Ammon's horn (tissue), 1 donor: ENCODE measurements at regions not wholly inside any gene's neighbourhood (a gene's known extent, or its start where the extent isn't known, plus 50 kb on each side); places are given as distances from the start of the nearest gene placed in this dataset.
A peak's percentile ranks its signal among the peaks of the same experiment; 100 is the strongest.

Source experiments
- DNase-seq: peaks from one replicate; pipeline ENCODE4 v3.0.0-alpha.2; 2016; ENCODE audit warnings: low spot score

DNA sequence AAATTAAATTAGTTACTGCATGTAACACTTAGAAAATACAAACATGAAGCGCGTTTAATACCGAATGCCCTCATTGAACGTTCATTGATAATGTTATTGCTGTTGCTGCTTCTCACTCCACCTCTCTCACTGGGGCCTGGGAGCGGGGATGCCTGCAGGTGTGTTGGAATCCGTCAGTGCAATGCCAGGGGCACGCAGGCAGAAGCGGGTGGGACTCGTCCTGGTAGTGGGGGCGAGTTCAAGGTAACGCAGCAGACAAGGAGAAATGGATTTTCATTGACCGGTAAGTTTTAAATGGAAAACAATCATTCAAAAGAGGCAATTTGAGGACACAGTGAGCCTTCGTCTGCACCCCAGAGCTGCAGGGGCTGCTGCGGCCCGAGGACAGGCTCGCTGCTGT is 71.2 kb upstream of the AFDN start:
- DNase-seq = no peak

DNA sequence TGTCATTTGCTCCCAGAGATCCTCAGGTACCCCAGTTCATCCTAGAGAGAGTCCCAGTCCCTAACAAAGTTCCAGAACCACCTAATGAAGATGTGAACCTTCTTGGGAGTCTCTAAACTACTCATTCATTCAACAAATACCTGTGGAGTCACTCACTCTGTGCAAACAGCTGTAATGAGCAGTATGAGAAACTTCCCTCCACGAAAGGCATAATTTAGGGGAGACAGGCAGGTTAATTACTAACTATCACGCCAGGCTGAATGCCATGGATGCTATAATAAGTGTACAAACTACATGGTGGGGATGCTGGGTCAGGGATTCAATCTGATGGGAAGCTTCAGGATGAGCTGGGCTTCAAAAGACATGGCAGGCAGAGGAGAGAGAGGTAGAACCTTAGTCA is 70.1 kb upstream of the AFDN start:
- no peak for DNase-seq

DNA sequence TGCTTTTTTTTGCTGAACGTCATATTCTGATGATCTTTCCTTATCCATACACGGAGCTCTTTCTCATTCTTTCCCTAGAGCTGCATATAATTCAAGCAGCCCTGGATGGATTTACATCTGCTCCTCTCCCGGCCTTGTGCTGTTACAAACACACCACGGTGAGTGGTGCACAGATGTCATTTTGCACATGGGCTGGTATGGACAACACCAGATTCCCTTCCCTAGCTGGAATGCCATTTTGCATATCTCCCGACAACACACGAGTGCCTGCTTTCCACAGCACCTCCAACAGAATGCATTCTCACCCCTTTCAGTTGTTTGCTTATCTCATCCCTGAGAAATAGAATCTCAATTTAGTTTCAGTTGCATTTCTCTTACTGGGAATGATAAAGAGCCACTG is 69.5 kb upstream of the AFDN start:
- no peak for DNase-seq

GRCh38 chr6:167757821-167758220 is 68.9 kb upstream of the AFDN start:
- no peak for DNase-seq

GRCh38 chr6:167758309-167759023 is 68.2 kb upstream of the AFDN start:
- no peak for DNase-seq

GRCh38 chr6:167759206-167759605 is 67.5 kb upstream of the AFDN start:
- DNase-seq = no peak

- DNase-seq = no peak
These were observed 66.8 kb upstream of the AFDN start for GRCh38 chr6:167759912-167760311.

GRCh38 chr6:167760979-167761793 is 65.5 kb upstream of the AFDN start:
- peak; percentile 49 for DNase-seq

DNA sequence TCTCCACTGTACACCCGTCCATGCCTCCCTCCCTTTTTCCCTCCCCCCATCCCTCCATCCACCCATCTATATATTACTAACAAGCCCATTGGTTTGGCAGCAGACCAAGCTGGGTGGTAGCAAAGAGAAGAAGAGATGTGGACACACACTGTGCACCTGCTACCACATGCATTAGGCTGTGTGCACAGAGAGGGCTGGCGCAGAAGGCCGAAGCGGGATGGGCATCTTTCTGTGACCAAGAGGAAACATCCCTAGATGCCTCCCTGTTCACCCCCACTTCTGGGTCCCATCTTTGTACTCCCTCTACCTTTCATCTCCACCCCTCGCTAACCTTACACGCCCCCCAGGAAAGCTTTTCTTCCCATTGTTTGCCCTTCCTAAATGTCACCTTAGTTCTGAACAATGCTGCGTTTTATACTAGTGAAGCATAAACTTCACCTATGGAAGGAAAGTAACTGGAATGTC is 64.9 kb upstream of the AFDN start:
- no peak for DNase-seq

- DNase-seq = peak; percentile 72
These were observed 64.3 kb upstream of the AFDN start for GRCh38 chr6:167762259-167762962.

DNA sequence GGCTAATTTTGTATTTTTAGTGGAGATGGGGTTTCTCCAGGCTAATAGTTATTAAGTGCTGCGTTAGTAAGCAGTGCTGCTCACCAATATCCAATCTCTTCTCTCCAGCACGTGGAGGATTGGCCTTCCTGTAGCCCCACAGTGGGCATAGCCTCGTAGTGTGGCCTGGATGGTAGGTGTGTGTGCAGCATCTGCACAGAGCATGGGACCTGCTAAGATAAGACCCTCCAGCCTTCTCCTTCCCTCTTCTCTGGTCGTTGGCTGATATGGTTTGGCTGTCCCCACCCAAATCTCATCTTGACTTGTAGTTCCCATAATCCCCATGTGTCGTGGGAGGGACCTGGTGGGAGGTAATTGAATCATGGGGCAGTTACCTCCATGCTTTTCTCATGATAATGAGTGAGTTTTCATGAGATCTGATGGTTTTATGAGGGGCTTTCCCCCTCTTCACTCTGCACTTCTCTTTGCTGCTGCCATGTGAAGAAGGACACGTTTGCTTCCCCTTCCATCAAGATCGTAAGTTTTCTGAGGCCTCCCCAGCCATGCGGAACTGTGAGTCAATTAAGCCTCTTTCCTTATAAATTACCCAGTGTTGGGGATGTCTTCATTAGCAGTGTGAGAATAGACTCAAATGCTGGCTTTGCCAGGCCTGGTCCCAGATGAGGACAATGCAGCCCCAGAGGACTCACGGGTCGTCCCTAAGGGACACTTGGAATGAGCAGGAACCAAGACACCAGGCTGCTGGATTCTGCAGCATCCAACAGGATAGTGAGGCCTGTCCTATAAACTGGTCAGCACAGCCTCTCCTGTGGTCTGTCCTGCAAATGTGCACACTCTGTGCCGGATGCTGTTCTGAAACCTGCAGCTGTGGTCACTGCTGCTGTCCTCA is 63.4 kb upstream of the AFDN start:
- no peak for DNase-seq

- DNase-seq = no peak
These were observed 62.5 kb upstream of the AFDN start for GRCh38 chr6:167764215-167764614.

DNA sequence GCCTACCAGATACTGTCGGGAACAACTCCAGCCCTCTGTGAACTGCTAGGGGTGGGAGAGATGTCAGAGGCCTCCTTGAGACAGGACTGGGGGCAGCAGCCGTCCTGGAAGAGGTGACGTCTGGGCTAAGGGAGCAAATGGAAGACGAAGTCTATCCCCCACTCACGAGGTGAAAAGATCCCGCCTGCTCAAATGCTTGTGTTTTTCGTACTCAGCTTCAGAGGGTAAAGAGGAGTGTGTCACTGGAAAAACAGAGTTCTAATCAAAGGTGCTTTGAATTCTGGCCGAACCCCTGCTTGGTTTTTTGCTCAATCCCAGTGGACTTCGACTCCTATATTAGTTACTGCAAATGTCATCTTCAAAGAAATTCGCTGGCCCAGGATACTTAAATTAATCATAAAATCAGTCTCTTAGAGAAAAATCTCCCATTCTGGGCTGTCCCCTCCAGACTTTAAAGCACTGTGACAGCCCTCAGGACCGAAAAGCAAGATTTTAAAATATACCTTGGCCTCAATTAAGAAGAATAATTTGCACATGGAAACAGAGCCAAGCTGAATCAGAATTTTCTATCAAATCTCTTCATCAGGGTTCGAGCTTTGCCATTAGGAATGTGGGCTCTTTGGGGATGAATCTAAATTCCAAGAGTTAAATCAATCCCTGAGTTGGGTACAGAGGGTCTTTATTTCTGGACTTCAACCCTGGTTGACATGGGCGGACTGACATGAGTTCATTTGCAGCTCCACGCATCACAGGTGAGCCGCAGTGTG is 61.8 kb upstream of the AFDN start:
- no peak for DNase-seq

GRCh38 chr6:167766986-167767714 is 59.6 kb upstream of the AFDN start:
- DNase-seq = no peak

GRCh38 chr6:167767715-167768107 is 59.0 kb upstream of the AFDN start:
- no peak for DNase-seq

DNA sequence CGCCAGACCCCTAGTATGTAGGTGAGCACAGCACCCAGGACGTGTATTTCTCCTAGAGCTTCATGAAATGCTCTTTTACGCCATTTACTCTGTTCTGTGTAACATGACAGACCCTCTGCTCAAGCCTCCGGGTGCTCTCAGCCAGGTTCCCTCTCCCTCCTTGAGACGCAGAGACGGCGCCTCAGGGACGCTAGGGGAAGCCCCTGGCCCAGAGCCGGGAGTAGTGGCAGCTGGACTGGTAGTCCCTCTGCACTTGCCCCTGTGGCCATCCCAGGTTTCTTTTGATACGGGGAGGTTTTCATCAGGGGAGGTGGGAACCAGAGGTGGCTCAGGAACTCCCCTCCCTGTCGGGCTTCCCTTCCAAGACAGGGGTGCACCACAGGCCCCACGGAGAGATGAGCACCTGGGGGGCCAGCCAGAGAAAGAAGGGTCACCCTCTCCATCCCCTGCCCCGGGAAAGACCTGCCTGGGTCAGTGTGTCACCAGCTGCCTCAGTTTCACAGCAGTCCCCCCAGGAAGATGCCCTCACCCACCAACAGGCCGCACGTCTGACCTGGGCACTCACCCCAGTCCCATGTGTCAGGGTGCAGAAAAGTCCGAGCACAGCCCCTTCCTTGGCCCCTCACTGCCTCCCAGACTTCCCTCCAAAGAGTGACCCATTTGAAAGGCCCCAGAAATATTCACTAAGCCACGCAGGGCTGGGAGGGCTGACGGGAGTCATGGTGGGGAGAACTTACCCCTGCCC is 58.1 kb upstream of the AFDN start:
- no peak for DNase-seq

GRCh38 chr6:167769408-167770190 is 57.1 kb upstream of the AFDN start:
- DNase-seq = no peak

DNA sequence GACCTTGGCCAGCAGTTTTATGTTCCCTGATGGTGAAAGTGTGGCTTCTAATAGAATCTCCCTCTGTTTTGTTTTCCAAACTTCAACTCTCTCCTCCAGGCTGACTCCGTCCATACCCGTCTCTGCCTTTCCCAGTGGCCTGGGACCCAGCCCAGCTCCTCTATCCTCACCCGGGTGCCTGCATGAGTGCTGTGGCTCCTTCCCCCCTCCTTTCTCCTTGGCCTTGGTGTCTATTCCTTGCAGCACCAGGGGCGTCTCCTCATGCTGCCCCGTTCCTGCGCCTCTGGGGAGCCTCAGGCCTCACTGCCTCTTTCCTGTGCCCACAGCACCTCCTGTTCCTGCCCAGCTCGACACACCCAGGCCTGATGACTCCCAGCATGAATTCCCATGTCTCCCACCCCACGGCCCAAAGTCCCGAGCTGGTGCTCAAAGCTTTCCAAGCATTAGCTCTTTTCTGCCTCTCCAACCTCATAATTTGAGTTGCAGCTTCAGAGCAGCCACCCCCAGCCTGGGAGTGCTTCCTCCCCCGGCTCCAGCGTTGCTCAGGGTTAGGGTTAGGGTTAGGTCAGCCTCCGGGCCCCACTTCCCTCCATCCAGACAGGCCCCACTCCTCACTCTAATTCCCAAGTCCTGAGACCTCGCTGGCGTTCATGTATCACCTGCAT is 56.3 kb upstream of the AFDN start:
- no peak for DNase-seq
